ENCODE measurements at regions not wholly inside any gene's neighbourhood (a gene's known extent, or its start where the extent isn't known, plus 50 kb on each side); places are given as distances from the start of the nearest gene placed in this dataset.

GRCh38 chr4:11105715-11106114, 323.0 kb downstream of the HS3ST1 start:
- CTCF ChIA-PET = no interaction called here
- POLR2A ChIA-PET = no interaction called here
- no peak for DNase-seq (ENCODE audit: extremely low spot score)
- TF ChIP-seq CTCF (IDR thresholded peaks at IDR 0.05; ENCODE audit: control extremely low read depth, extremely low read depth, low read depth, missing control alignments) = no peak

- TF ChIP-seq CTCF (IDR thresholded peaks at IDR 0.05; ENCODE audit: control extremely low read depth, extremely low read depth, low read depth, missing control alignments) = no peak
- CTCF ChIA-PET = interaction anchor here (1.1 to 3.1 kb wide), 3 partner anchors 9 to 36 kb away, joined by 4 to 9 read pairs (median 5); no protein-coding TSS in a partner anchor
- DNase-seq (ENCODE audit: extremely low spot score) = no peak
- POLR2A ChIA-PET = no interaction called here
Observed at GRCh38 chr4:11098461-11098860, 330.2 kb downstream of the HS3ST1 start.

DNA sequence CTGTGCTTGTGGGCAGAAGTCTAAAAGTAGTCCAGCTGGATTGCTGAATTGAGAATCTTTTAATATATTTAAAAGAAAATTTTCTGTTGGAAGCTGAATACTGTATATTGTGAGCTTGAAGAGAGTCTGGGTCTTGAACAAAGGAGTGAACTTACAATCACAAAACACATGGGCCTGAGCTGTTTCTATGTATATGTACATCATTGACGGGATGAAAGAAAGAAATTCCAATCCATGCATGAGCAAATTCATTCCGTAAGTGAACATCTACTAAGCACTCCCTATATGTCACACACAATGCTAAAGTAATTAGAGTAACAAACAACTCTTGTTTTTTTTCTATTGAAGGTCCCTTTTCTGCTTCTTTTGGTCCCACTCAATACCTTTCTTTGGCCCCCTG, 331.0 kb downstream of the HS3ST1 start:
- no peak for DNase-seq (ENCODE audit: extremely low spot score)
- POLR2A ChIA-PET = no interaction called here

GRCh38 chr4:11081006-11081405, 347.7 kb downstream of the HS3ST1 start:
- no peak for DNase-seq (ENCODE audit: extremely low spot score)
- CTCF ChIA-PET = interaction anchor here (1.1 to 1.5 kb wide), 3 partner anchors 11 to 343 kb away, joined by 3 to 7 read pairs (median 4); no protein-coding TSS in a partner anchor
- POLR2A ChIA-PET = no interaction called here
- no peak for TF ChIP-seq CTCF (IDR thresholded peaks at IDR 0.05; ENCODE audit: control extremely low read depth, extremely low read depth, low read depth, missing control alignments)

More for the DNA sequence above, 331.0 kb downstream of the HS3ST1 start:
- TF ChIP-seq CTCF (IDR thresholded peaks at IDR 0.05; ENCODE audit: control extremely low read depth, extremely low read depth, low read depth, missing control alignments) = no peak
- CTCF ChIA-PET = interaction anchor here (1.1 to 3.1 kb wide), 2 partner anchors 16 to 37 kb away, joined by 4 to 9 read pairs; no protein-coding TSS in a partner anchor

DNA sequence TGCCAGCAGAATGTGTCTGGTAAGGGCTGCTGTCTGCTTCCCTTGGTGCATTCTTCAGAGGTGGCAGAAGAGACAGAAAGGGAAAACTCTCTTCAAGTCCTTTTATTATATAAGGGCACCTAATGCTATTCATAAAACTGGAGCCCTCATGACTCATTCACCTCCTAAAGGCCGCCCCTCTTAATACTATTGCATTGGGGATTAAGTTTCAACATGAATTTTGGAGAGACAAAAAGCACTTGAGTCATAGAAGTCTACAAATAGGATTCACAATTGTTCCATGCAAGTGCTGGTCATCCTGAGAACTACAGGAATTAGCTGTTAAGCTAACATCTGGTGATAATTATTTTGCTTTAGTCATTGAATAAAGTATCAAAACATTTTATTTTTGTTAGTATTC, 349.5 kb downstream of the HS3ST1 start:
- ChIA-PET CTCF (interaction anchor here (1.1 to 2.1 kb wide), 3 partner anchors 10 to 21 kb away, joined by 3 to 5 read pairs (median 3); no protein-coding TSS in a partner anchor), POLR2A (no interaction called here)
- no peak for TF ChIP-seq CTCF (IDR thresholded peaks at IDR 0.05; ENCODE audit: control extremely low read depth, extremely low read depth, low read depth, missing control alignments)
- no peak for DNase-seq (ENCODE audit: extremely low spot score)

GRCh38 chr4:11074581-11075241, 354.0 kb downstream of the HS3ST1 start:
- ChIA-PET POLR2A (no interaction called here), CTCF (interaction anchor here (0.9 kb wide), 1 partner anchor 10 kb away, joined by 3 read pairs; no protein-coding TSS in a partner anchor)
- no peak for TF ChIP-seq CTCF (IDR thresholded peaks at IDR 0.05; ENCODE audit: control extremely low read depth, extremely low read depth, low read depth, missing control alignments)
- DNase-seq (ENCODE audit: extremely low spot score) = no peak
